HG02759 (cell line): ENCODE measurements at regions not wholly inside any gene's neighbourhood (a gene's known extent, or its start where the extent isn't known, plus 50 kb on each side); places are given as distances from the start of the nearest gene placed in this dataset.
"Not testable (repeated sequence)": the region's sequence is repeated elsewhere in the genome, so short reads cannot be mapped to it uniquely, and the experiment has no call there.

Experiments
- ATAC-seq: cut with Tn5 transposase; IDR thresholded peaks from one replicate; pipeline ENCODE4 v1.9.1; 2021; ENCODE audit warnings: mild to moderate bottlenecking, moderate library complexity; ENCODE audit not compliant: unreplicated experiment

DNA sequence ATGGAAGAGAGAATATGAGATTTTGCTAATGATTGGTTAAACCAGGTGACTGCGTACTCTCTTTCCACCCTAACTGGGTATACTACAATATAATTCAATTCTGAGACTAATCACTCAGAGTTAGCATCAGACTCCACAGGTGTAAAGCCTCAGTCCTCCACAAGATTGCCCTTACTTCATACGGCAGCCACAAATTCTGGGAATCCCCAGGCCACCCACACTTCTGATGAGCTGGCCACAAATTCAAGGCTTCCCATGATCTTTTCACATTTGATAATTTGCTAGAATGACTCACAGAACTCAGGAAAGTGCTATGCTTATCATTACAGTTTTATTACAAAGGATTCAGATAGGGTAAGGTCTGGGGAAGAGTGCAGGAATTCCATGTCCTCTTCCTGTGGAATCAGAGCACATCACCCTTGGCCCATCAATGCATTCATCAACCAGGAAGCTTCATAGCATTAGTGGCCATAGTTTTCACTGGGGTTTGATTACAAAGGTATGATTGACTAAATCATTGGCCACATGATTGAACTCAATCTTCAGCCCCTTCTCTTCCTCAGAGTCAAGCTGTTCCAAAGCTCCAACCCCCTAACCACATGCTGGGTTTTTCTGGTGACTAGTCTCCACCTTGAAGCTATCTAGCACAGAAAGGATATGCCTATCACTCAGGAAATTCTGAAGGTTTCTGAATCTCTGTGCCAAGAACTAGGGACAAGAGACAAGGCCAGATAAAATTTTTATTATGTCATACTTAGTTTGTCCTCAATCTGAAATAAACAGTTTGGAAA lies 131.7 kb downstream of the HHIPL2 start:
- no peak for ATAC-seq

DNA sequence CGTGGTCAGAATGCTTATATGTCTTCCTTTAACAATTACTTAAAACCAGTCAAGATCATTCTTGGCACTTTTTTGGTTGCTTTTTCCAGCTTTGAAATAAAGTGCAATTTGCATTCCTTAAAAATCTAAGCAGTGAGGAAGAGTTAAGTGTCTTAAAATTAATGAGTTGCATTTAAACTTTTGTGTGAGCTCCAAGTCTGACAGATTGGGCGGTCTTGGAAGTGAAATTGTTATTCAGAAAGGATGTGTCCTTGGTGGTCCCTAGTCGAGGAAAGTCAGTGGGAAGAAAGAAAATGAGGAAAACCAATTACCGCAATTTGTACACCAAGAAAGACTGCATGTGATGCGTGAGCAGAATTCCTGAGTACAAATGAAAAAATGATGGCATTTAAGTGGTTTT lies 132.5 kb downstream of the HHIPL2 start:
- ATAC-seq = no peak

DNA sequence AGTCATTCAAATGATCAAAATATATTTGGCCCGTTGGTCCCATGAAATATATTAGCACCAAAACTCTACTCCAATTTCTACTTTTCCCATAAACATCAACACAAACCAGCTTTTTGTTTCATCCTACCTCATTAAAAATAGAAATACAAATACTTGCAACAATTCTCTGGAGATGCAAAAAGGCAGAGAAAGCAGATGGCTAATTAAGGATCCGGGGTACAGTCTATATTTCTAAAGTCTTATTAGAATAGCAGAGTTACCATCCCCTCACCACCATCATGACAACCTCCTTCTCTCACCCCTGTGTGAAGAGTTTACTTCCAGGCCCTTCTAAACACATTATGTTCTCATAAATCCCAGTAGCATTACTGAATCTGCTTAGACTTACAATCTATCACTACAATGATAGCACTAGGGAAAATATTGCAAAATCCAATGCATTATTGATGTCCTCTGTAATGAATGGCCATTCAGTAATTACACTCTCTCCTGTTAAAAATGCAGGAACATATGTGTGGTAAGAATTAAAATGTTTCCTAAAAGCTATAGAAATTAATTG lies 133.8 kb downstream of the HHIPL2 start:
- ATAC-seq = no peak

GRCh38 chr1:222413436-222413835 lies 134.5 kb downstream of the HHIPL2 start:
- no peak for ATAC-seq

GRCh38 chr1:222404710-222405109 lies 143.2 kb downstream of the HHIPL2 start:
- no peak for ATAC-seq

DNA sequence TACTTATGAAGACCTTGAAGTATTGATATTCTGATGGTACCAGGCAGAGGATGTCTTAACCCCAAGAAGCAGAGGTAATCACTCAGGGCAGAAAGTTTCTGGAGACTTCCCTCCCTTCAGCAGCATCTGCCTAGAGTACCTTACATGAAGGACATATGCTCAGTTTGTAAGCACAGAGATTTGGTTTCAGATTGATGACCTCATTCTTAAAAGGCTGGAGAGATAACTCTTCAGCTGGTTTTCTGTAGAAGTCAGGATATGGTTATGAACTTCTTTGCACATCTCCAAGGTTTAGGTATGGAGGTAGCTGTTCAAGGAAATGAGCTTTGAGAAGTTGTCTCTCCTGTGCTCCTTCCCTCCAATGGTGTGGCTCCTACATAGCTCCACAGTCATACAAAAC lies 148.7 kb downstream of the HHIPL2 start:
- no peak for ATAC-seq

- no peak for ATAC-seq
Observed at GRCh38 chr1:222394224-222394623, 153.7 kb downstream of the HHIPL2 start.

DNA sequence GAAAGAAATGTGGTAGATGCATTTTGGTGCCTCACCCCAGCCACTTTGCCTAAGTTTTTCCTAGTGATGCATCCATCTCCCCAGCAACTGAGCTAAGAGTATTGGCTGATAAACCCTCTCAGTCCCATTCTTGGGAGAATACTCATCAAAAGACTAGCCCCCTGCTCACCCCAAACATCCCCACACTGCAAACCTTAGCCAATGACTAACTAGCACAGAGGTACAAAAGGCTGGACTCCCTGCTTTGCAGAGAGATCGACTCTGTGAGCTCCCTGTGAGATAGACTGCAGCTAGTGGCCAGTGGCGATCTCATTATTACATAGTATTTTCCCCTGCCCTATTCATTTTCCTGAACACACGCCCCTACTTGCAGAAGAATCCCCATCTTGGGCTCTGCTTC lies 155.3 kb downstream of the HHIPL2 start:
- no peak for ATAC-seq

- ATAC-seq = no peak
Observed at GRCh38 chr1:222390181-222390580, 157.7 kb downstream of the HHIPL2 start.

GRCh38 chr1:222387007-222387814 lies 160.7 kb downstream of the HHIPL2 start:
- no peak for ATAC-seq

DNA sequence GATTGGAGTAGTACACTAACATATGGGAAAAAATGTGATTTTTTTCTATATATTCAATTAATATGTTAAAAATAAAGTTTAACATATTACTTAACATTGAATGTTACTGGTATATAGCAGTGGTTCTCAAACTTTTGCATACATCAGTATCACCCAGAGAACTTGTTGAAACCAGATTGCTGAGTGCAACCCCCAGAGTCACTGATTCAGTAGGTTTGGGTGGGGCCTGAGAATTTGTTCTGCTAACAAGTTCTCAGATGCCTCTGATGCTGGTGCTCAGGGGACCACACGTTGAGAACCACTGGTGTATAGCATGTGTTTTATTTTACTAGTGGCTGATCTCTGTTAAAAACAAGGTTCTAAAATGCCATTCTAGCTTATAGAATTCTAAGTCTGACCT lies 161.9 kb downstream of the HHIPL2 start:
- ATAC-seq = no peak

DNA sequence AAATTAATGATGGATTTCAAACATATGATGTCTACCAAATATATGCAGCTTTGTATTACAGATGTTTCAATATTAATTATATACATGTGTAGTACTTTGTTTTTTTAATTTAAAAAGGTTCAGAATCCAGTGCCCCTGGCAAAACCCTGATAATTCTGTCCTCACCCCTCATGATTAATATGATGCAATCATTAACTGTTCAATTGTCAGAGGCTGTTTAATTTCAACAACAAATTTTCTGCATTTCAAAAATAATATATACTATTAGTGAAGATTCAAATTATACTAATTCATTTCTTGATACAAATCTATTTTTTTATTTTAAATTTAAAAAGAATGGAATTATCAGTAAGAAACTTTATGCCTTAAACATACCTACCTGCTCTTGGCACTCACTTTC lies 162.6 kb downstream of the HHIPL2 start:
- ATAC-seq = no peak

GRCh38 chr1:222384531-222384930 lies 163.4 kb downstream of the HHIPL2 start:
- no peak for ATAC-seq

GRCh38 chr1:222382171-222382570 lies 165.7 kb downstream of the HHIPL2 start:
- ATAC-seq = no peak

DNA sequence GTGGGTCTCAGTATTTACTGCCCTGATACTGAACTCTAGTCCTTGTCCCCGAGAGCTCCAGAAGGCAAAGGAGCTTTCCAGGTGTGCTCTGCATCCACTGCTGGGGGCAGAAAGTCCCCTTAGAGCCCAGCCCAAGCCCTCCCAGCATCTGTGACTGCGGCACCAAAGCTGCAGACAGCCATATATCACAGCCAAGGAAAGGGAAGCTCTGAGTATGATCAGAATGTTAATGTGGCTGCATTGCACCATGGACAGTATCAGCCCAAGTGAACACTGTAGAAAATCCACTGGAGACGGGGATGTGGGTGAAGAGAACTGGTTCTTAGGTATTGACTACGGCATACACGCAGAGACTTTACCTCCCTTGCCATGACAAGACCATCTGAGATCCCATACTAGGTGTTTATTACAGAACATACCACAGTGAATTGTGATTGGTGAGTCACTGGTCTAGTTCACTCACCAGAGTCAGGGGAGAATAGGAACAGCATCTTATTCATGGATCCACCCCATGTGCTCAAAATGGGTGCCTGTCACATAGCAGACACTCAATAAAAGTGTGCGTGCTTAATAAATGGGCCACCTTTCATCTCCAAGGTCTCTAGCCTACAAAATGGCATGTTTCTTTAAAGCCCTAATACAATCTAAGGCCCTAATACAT lies 170.3 kb downstream of the HHIPL2 start:
- ATAC-seq = no peak

- ATAC-seq = not testable (repeated sequence)
Observed at GRCh38 chr1:222376791-222377190, 171.1 kb downstream of the HHIPL2 start.

- ATAC-seq = no peak
Observed at GRCh38 chr1:222375701-222376100, 172.2 kb downstream of the HHIPL2 start.

GRCh38 chr1:222373831-222374602 lies 173.9 kb downstream of the HHIPL2 start:
- ATAC-seq = no peak

GRCh38 chr1:222373216-222373615 lies 174.7 kb downstream of the HHIPL2 start:
- ATAC-seq = peak; percentile 52

DNA sequence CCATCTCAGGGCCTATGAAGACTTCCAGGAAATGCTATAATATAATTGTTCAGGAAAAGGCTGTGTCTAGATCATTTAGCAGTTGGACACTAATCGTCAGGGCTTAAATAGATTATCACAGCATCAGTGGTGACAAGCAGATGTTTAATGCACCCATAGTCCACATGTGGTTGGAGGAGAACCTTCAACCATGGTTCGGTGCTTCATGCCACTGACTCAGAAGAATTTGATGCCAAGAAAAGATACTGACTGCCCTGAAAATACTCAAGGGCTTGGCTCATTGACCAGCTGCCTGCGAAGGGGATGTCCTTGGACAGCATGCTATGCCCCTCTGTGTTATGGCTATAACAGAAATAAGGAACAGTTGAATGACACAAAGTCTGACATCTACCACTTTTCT lies 175.7 kb downstream of the HHIPL2 start:
- ATAC-seq = no peak
